OCI-LY7 (cell line): ENCODE measurements at regions not wholly inside any gene's neighbourhood (a gene's known extent, or its start where the extent isn't known, plus 50 kb on each side); places are given as distances from the start of the nearest gene placed in this dataset.

Experiments
- BruUV-seq: library from RNA; stranded (reverse); fragments of 400-500 nt; replicated peaks from 2 replicates; lab custom pipeline; 2021; lab: Mats Ljungman, UMichigan
- CTCF ChIA-PET: fragments of 300-600 bp; sonication (Branson Sonifier 250); formaldehyde crosslinking; loops from one replicate; lab custom pipeline; 2022; ENCODE audit warnings: antibody characterized with exemption; ENCODE audit not compliant: unreplicated experiment; lab: Charles Lee
- POLR2A ChIA-PET: fragments of 300-600 bp; sonication (Branson Sonifier 250); formaldehyde crosslinking; loops from one replicate; lab custom pipeline; 2022; ENCODE audit warnings: antibody characterized with exemption; lab: Charles Lee
- DNase-seq: peaks from one replicate; pipeline ENCODE4 v3.0.0-alpha.2; 2015; ENCODE audit warnings: low spot score
- H2AFZ ChIP-seq: fragments of 200-600 bp; sonication (generic), shearing (Covaris generic); 2 replicates; pipeline ENCODE4 v1.6.1; 2014; ENCODE audit warnings: mild to moderate bottlenecking, antibody characterized with exemption, low read length, moderate library complexity
- H3K27ac ChIP-seq: fragments of 200-600 bp; sonication (generic); 2 replicates; pipeline ENCODE4 v1.5.1; 2014; ENCODE audit warnings: mixed run types, low read depth, mild to moderate bottlenecking, moderate library complexity, low read length, inconsistent platforms; ENCODE audit not compliant: poor library complexity, severe bottlenecking
- H3K36me3 ChIP-seq: fragments of 200-600 bp; sonication (generic); 2 replicates; pipeline ENCODE4 v1.6.1; 2014; ENCODE audit warnings: mild to moderate bottlenecking, antibody characterized with exemption, low read length, moderate library complexity, mixed read lengths; ENCODE audit not compliant: insufficient read depth
- H3K4me1 ChIP-seq: fragments of 200-600 bp; sonication (generic); 2 replicates; pipeline ENCODE4 v1.5.1; 2014; ENCODE audit warnings: mild to moderate bottlenecking, low read length; ENCODE audit not compliant: insufficient read depth, poor library complexity, severe bottlenecking
- H3K4me2 ChIP-seq: fragments of 200-600 bp; sonication (generic); 2 replicates; pipeline ENCODE4 v1.6.1; 2014; ENCODE audit warnings: mild to moderate bottlenecking, low read length
- H3K4me3 ChIP-seq: fragments of 200-600 bp; sonication (generic); 2 replicates; pipeline ENCODE4 v1.5.1; 2014; ENCODE audit warnings: mild to moderate bottlenecking, low read depth, low read length; ENCODE audit not compliant: poor library complexity, severe bottlenecking
- H3K79me2 ChIP-seq: fragments of 200-600 bp; sonication (generic); 2 replicates; pipeline ENCODE4 v1.6.1; 2016; ENCODE audit warnings: low read depth, mild to moderate bottlenecking, low read length, moderate library complexity, mixed read lengths; ENCODE audit not compliant: insufficient read depth
- H3K9me2 ChIP-seq: fragments of 200-600 bp; sonication (generic); 2 replicates; pipeline ENCODE4 v1.6.1; 2016; ENCODE audit warnings: mild to moderate bottlenecking, low read length, mixed read lengths; ENCODE audit not compliant: insufficient read depth
- H3K9me3 ChIP-seq: fragments of 200-600 bp; sonication (generic); 2 replicates; pipeline ENCODE4 v1.6.1; 2014; ENCODE audit warnings: mild to moderate bottlenecking, mixed run types, low read length, mixed read lengths
- H4K20me1 ChIP-seq: fragments of 200-600 bp; sonication (generic); 2 replicates; pipeline ENCODE4 v1.6.1; 2014; ENCODE audit warnings: mild to moderate bottlenecking, antibody characterized with exemption, low read length, moderate library complexity, mixed read lengths; ENCODE audit not compliant: insufficient read depth
- EZH2phosphoT487 ChIP-seq: fragments of 200-600 bp; sonication (generic); IDR thresholded peaks from 2 replicates; pipeline ENCODE4 v1.6.1; 2018; ENCODE audit warnings: low read depth, borderline replicate concordance, mild to moderate bottlenecking, mixed run types, antibody characterized with exemption, low read length, moderate library complexity, mixed read lengths
- intact Hi-C: fragments of 100-400 bp; cut with micrococcal nuclease; formaldehyde crosslinking; loops from one replicate; pipeline ENCODE4 v1.10.0; 2022; ENCODE audit not compliant: unreplicated experiment
- TF ChIP-seq, protein P1 (sequence below): fragments of 200-600 bp; sonication (generic); conservative IDR thresholded peaks from 2 replicates; pipeline ENCODE4 v1.5.1; 2014; ENCODE audit warnings: mild to moderate bottlenecking, antibody characterized with exemption, low read length, moderate library complexity, mixed read lengths

DNA sequence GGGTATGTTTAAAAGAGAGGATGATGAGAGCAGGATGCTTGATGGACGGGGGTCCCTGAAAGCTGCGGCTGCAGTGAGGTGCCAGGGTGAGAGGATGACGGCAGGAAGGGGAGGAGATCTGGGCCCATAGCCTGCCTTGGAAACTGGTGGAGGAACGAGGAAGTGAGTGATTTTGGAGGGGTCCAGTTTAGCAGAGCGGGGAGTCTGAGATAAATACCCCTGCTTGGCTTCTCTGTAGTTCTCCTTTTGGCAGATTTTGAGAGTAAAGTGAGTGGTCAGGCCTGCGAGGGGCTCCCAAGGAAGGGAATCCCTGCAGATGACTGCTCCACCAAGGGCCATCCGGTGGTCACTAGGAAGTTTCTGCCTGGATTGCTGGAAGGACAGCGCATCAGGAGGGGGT lies 98.5 kb upstream of the PTCH1 start:
- BruUV-seq: no TSS peak
- Histone ChIP-seq H3K36me3 (no peaks in the 10 kb centered on the region), H3K9me2 (no peaks in the 10 kb centered on the region), H3K9me3 (no peaks in the 10 kb centered on the region), H4K20me1 (no peaks in the 10 kb centered on the region), H3K4me2 (no peak overlapping the region), H3K4me3 (no peak overlapping the region), H2AFZ (no peak overlapping the region), H3K79me2 (no peaks in the 10 kb centered on the region), H3K27ac (no peak overlapping the region), H3K4me1 (no peaks in the 10 kb centered on the region)
- TF ChIP-seq EZH2phosphoT487: no peak
- TF ChIP-seq, protein P1, sequence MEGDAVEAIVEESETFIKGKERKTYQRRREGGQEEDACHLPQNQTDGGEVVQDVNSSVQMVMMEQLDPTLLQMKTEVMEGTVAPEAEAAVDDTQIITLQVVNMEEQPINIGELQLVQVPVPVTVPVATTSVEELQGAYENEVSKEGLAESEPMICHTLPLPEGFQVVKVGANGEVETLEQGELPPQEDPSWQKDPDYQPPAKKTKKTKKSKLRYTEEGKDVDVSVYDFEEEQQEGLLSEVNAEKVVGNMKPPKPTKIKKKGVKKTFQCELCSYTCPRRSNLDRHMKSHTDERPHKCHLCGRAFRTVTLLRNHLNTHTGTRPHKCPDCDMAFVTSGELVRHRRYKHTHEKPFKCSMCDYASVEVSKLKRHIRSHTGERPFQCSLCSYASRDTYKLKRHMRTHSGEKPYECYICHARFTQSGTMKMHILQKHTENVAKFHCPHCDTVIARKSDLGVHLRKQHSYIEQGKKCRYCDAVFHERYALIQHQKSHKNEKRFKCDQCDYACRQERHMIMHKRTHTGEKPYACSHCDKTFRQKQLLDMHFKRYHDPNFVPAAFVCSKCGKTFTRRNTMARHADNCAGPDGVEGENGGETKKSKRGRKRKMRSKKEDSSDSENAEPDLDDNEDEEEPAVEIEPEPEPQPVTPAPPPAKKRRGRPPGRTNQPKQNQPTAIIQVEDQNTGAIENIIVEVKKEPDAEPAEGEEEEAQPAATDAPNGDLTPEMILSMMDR: no peak
- CTCF ChIA-PET: no interaction called here
- DNase-seq: no peak
- intact Hi-C loops: no loop called here
- POLR2A ChIA-PET: interaction anchor here (0.5 to 0.6 kb wide), 2 partner anchors 668 to 890 kb away, joined by 3 read pairs; no protein-coding TSS in a partner anchor

DNA sequence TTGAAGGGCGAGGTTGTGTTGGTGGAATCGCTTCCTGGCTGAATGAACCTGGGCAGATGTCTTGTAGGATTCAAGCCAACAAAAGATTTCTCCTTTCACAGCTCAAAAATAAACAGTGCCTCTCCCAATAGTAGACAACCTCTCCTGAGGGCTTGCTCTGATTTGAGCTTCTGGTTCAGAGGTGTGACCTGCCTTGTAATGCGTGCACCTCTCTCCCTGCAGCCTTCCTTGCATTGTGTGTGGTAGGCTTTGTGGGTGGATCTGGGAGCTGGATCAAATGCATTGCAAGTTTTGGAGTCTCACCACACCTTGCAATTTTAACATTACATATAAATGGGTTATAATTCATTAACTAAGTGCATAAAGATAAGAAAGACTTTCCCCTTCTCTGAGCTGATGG lies 96.9 kb upstream of the PTCH1 start:
- H3K4me1 ChIP-seq: no peaks in the 10 kb centered on the region
- no TSS peak for BruUV-seq
- DNase-seq: no peak
- TF ChIP-seq, protein P1: no peak
- TF ChIP-seq EZH2phosphoT487: no peak
- H3K36me3 ChIP-seq: no peaks in the 10 kb centered on the region
- no peaks in the 10 kb centered on the region for H4K20me1 ChIP-seq
- ChIA-PET POLR2A (no interaction called here), CTCF (no interaction called here)
- no peaks in the 10 kb centered on the region for H3K9me3 ChIP-seq
- no peaks in the 10 kb centered on the region for H3K9me2 ChIP-seq
- no peak overlapping the region for H2AFZ ChIP-seq
- no peaks in the 10 kb centered on the region for H3K79me2 ChIP-seq
- intact Hi-C loops: no loop called here
- no peak overlapping the region for H3K4me3 ChIP-seq
- no peak overlapping the region for H3K27ac ChIP-seq
- H3K4me2 ChIP-seq: no peak overlapping the region

DNA sequence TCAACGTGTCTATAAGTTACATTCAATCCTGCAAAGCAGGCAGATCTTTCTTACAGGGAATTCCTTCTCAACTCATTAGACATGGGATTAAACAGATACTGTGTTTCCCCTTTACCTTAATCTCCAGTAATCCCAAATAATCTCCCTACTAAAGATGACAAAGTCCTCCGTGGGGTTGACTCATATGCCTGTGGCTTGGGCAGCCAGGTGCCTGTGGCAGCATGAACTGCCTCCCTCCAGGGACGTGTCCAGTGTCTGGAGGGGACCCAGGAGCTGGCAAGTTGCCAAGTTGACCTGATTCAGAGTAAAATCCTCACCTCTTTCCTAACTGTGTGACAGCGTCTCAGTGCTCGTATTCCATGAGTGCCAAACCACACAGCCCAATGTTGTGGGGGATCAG lies 94.6 kb upstream of the PTCH1 start:
- no TSS peak for BruUV-seq
- H3K4me1 ChIP-seq: no peaks in the 10 kb centered on the region
- H3K9me2 ChIP-seq: no peaks in the 10 kb centered on the region
- DNase-seq: no peak
- intact Hi-C loops: no loop called here
- ChIA-PET POLR2A (interaction anchor here (0.6 kb wide), 1 partner anchor 27 kb away, joined by 3 read pairs; no protein-coding TSS in a partner anchor), CTCF (no interaction called here)
- no peaks in the 10 kb centered on the region for H3K79me2 ChIP-seq
- TF ChIP-seq, protein P1: no peak
- no peak for TF ChIP-seq EZH2phosphoT487
- no peaks in the 10 kb centered on the region for H3K9me3 ChIP-seq
- H3K36me3 ChIP-seq: no peaks in the 10 kb centered on the region
- H3K4me3 ChIP-seq: no peak overlapping the region
- H3K4me2 ChIP-seq: no peak overlapping the region
- no peak overlapping the region for H3K27ac ChIP-seq
- no peak overlapping the region for H2AFZ ChIP-seq
- no peaks in the 10 kb centered on the region for H4K20me1 ChIP-seq
